K562 (cell line): ENCODE measurements at regions not wholly inside any gene's neighbourhood (a gene's known extent, or its start where the extent isn't known, plus 50 kb on each side); places are given as distances from the start of the nearest gene placed in this dataset.

Experiments
- ATAC-seq: fragments of 200-7000 bp; cut with Tn5 transposase; 3 replicates; pipeline ENCODE4 v1.9.1; 2020; ENCODE audit warnings: moderate library complexity
- BruUV-seq: library from RNA; stranded (reverse); fragments of 400-500 nt; replicated peaks from 2 replicates; lab custom pipeline; 2021; lab: Mats Ljungman, UMichigan
- CTCF ChIA-PET: fragments of 300-600 bp; formaldehyde crosslinking; extraction: SDS; loops from one replicate; lab custom pipeline; 2021; ENCODE audit warnings: low intra/inter-chr PET ratio; lab: Yijun Ruan, JAX
- POLR2A ChIA-PET: fragments of 300-600, 350-650 bp; sonication (Branson Sonifier 250); formaldehyde crosslinking; extraction: SDS; loops from one replicate; lab custom pipeline; 2021; ENCODE audit warnings: antibody characterized with exemption, inconsistent platforms; lab: Yijun Ruan, JAX
- DNase-seq, 4 experiments: peaks; one replicate each; pipeline versions ENCODE4 v3.0.0 to v3.0.0-alpha.2; 2011 to 2018; ENCODE audit warnings: low spot score in 3 of 4, mixed read lengths in 3 of 4; ENCODE audit errors: extremely low read depth in 1 of 4
- FAIRE-seq: peaks from 2 replicates; lab custom pipeline; 2011; peaks lifted over from hg19 to GRCh38; lab: Jason Lieb, UNC
- H2AFZ ChIP-seq: 2 replicates; pipeline ENCODE4 v1.6.0; 2011; ENCODE audit warnings: low read depth, low read length, control low read depth, inconsistent platforms
- H3K27ac ChIP-seq: fragments of 200-600 bp; 3 replicates; pipeline ENCODE4 v1.8.0; 2011; ENCODE audit warnings: low read depth, mild to moderate bottlenecking, control low read depth, inconsistent platforms, low read length, moderate library complexity, mixed read lengths; ENCODE audit errors: extremely low read depth
- H3K27me3 ChIP-seq, 2 experiments: fragments of 300-600 bp in 1 of 2; 2 replicates in 1 of 2; 3 replicates in 1 of 2; pipeline versions ENCODE4 v1.6.0 to v1.8.0; 2011; ENCODE audit warnings: inconsistent platforms in 2 of 2, low read length in 2 of 2, mild to moderate bottlenecking in 1 of 2, mixed read lengths in 1 of 2, moderate library complexity in 1 of 2; ENCODE audit not compliant: control insufficient read depth in 2 of 2, insufficient read depth in 2 of 2
- H3K36me3 ChIP-seq: fragments of 300-600 bp; 3 replicates; pipeline ENCODE4 v1.8.0; 2011; ENCODE audit warnings: mild to moderate bottlenecking, low read length, inconsistent platforms; ENCODE audit not compliant: control insufficient read depth, insufficient read depth
- H3K4me1 ChIP-seq, 2 experiments: fragments of 200-600 bp in 1 of 2; replicated peaks in 1 of 2; 2 replicates in 1 of 2; 3 replicates in 1 of 2; pipeline versions ENCODE4 v1.5.1 to v1.8.0; 2011; ENCODE audit warnings: inconsistent platforms in 2 of 2, low read length in 2 of 2, mild to moderate bottlenecking in 1 of 2, mixed read lengths in 1 of 2, moderate library complexity in 1 of 2; ENCODE audit not compliant: control insufficient read depth in 2 of 2, insufficient read depth in 2 of 2
- H3K4me2 ChIP-seq: 2 replicates; pipeline ENCODE4 v1.6.1; 2011; ENCODE audit warnings: low read length, control low read depth, inconsistent platforms, mixed read lengths; ENCODE audit not compliant: insufficient read depth
- H3K4me3 ChIP-seq: fragments of 200-600 bp; sonication (generic), shearing (Covaris generic); 2 replicates; pipeline ENCODE4 v1.5.1; 2016; ENCODE audit warnings: control low read depth, inconsistent platforms
- H3K79me2 ChIP-seq: fragments of 200-600 bp; 3 replicates; pipeline ENCODE4 v1.8.0; 2011; ENCODE audit warnings: low read length, inconsistent platforms; ENCODE audit not compliant: control insufficient read depth, insufficient read depth
- H3K9ac ChIP-seq, 2 experiments: 2 replicates each; pipeline versions ENCODE4 v1.6.0 to v1.6.1; 2011; ENCODE audit warnings: low read depth in 2 of 2, low read length in 2 of 2, control low read depth in 1 of 2, inconsistent platforms in 1 of 2, mild to moderate bottlenecking in 1 of 2, mixed read lengths in 1 of 2; ENCODE audit not compliant: insufficient read depth in 1 of 2
- H3K9me1 ChIP-seq: one replicate; pipeline ENCODE4 v1.6.0; 2011; ENCODE audit warnings: inconsistent platforms, mild to moderate bottlenecking, low read length, moderate library complexity; ENCODE audit not compliant: control insufficient read depth, insufficient read depth
- H3K9me3 ChIP-seq: replicated peaks from 2 replicates; pipeline ENCODE4 v1.5.1; 2011; ENCODE audit warnings: low read depth, low read length, inconsistent platforms; ENCODE audit not compliant: control insufficient read depth, insufficient read depth
- H4K20me1 ChIP-seq: replicated peaks from 2 replicates; pipeline ENCODE4 v1.6.1; 2011; ENCODE audit warnings: low read length, inconsistent platforms, mixed read lengths; ENCODE audit not compliant: control insufficient read depth, insufficient read depth
- CLOCK ChIP-seq: fragments of 250-450 bp; sonication (Bioruptor Pico); IDR thresholded peaks from 2 replicates; pipeline ENCODE4 v1.4.0; 2020; ENCODE audit warnings: mild to moderate bottlenecking, moderate library complexity, borderline replicate concordance
- KAT8 ChIP-seq: fragments of 450-650 bp; IDR thresholded peaks from 2 replicates; pipeline ENCODE4 v1.6.1; 2016; ENCODE audit warnings: low read depth, mild to moderate bottlenecking
- PHF20 ChIP-seq: fragments of 450-650 bp; IDR thresholded peaks from 2 replicates; pipeline ENCODE4 v1.6.1; 2018; ENCODE audit not compliant: partially characterized antibody
- SNAPC5 ChIP-seq: fragments of 250-450 bp; sonication (Bioruptor Pico); IDR thresholded peaks from 2 replicates; pipeline ENCODE4 v1.8.0; 2021; ENCODE audit warnings: moderate library complexity, mild to moderate bottlenecking, inconsistent platforms
- TEAD1 ChIP-seq, 2 experiments: fragments of 450-650 bp in 1 of 2; sonication (generic) in 1 of 2; formaldehyde crosslinking; IDR thresholded peaks; 2 replicates each; pipeline versions ENCODE4 v1.4.0 to v1.8.0; 2020 to 2022; ENCODE audit warnings: mild to moderate bottlenecking in 2 of 2, missing genetic modification reagents in 1 of 2
- WGBS: fragments of 100-300 bp; shearing (Covaris generic); methylation state at CpG from one replicate; pipeline ENCODE4 v1.1.6; 2016; ENCODE audit warnings: low coverage, mixed read lengths; ENCODE audit not compliant: insufficient coverage; ENCODE audit errors: missing lambda C conversion rate; 5-methylcytosine and 5-hydroxymethylcytosine counted together
- in situ Hi-C: fragments of 300-500 bp; cut with MboI; formaldehyde crosslinking; loops from 4 replicates; pipeline ENCODE4 v1.15.0; 2018; ENCODE audit warnings: inconsistent platforms, mixed read lengths
- intact Hi-C: fragments of 100-400 bp; cut with micrococcal nuclease; formaldehyde crosslinking; loops from 2 replicates; pipeline ENCODE4 v1.14.2; 2022
- TF ChIP-seq, protein P1 (sequence below), 3 experiments: fragments of 200-800 bp in 1 of 3; fragments of 250-450 bp in 1 of 3; fragments of 450-650 bp in 1 of 3; sonication (Bioruptor Pico) in 1 of 3; sonication (Bioruptor generic) in 1 of 3; formaldehyde crosslinking in 1 of 3; IDR thresholded peaks; 2 replicates each; pipeline versions ENCODE4 v1.6.1 to v1.8.0; 2016 to 2022; ENCODE audit warnings: mild to moderate bottlenecking in 2 of 3, missing genetic modification characterization in 2 of 3, missing compliant biosample characterization in 1 of 3, moderate library complexity in 1 of 3

DNA sequence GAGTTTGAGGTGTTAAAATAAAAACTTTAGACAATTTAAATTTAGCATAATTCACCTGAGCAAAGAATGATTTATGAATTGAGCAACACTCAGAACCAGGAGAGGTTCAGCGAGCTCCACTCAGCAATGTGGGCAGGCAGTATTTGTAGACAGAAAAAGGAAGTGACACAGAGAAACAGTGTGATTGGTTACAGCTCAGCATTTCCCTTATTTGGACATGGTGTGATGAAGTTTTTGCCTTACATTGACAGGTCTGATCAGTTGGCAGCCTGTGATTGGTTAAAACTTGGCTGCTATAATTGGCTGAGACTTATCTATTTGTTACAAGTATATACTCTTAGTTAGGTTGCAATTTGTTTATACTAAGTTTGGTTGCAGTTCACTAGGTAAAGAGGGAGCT, 621.2 kb upstream of the PRMT6 start:
- Histone ChIP-seq H4K20me1 (no peaks in the 10 kb centered on the region), H3K27me3 (no peaks in the 10 kb centered on the region), H3K9me3 (no peaks in the 10 kb centered on the region; the same call in 1 of the 2 replicates), H2AFZ (no peak overlapping the region), H3K4me1 (no peaks in the 10 kb centered on the region)
- DNase-seq (no peak), FAIRE-seq (no peak), ATAC-seq (no peak)
- no TSS peak for BruUV-seq
- TF ChIP-seq TEAD1 (CRISPR knock-in tag; IDR thresholded peaks at IDR 0.05) (no peak), SNAPC5 (CRISPR knock-in tag) (no peak), KAT8 (no peak), CLOCK (CRISPR knock-in tag) (no peak), PHF20 (no peak)
- TF ChIP-seq, protein P1, sequence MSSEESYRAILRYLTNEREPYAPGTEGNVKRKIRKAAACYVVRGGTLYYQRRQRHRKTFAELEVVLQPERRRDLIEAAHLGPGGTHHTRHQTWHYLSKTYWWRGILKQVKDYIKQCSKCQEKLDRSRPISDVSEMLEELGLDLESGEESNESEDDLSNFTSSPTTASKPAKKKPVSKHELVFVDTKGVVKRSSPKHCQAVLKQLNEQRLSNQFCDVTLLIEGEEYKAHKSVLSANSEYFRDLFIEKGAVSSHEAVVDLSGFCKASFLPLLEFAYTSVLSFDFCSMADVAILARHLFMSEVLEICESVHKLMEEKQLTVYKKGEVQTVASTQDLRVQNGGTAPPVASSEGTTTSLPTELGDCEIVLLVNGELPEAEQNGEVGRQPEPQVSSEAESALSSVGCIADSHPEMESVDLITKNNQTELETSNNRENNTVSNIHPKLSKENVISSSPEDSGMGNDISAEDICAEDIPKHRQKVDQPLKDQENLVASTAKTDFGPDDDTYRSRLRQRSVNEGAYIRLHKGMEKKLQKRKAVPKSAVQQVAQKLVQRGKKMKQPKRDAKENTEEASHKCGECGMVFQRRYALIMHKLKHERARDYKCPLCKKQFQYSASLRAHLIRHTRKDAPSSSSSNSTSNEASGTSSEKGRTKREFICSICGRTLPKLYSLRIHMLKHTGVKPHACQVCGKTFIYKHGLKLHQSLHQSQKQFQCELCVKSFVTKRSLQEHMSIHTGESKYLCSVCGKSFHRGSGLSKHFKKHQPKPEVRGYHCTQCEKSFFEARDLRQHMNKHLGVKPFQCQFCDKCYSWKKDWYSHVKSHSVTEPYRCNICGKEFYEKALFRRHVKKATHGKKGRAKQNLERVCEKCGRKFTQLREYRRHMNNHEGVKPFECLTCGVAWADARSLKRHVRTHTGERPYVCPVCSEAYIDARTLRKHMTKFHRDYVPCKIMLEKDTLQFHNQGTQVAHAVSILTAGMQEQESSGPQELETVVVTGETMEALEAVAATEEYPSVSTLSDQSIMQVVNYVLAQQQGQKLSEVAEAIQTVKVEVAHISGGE (CRISPR knock-in tag; IDR thresholded peaks at IDR 0.05) = 0 out of 6 replicates have a peak, but pooled peaks of 1 of the 3 experiments have one; percentile 3
- TF ChIP-seq, all 486 proteins: peak for 1
- Histone ChIP-seq H3K9ac (no peak overlapping the region), H3K79me2 (no peaks in the 10 kb centered on the region), H3K27ac (no peak overlapping the region), H3K9me1 (no peaks in the 10 kb centered on the region), H3K4me3 (no peak overlapping the region), H3K4me2 (no peak overlapping the region), H3K36me3 (no peaks in the 10 kb centered on the region)
- ChIA-PET POLR2A (no interaction called here), CTCF (no interaction called here)
- in situ Hi-C loops = no loop called here
- WGBS = 0% methylated on average over 1 of the region's 1 CpG
- intact Hi-C loops = no loop called here
